GM12891 (cell line): ENCODE measurements at regions not wholly inside any gene's neighbourhood (a gene's known extent, or its start where the extent isn't known, plus 50 kb on each side); places are given as distances from the start of the nearest gene placed in this dataset.

Experiments
- POLR2A ChIP-seq: IDR thresholded peaks from 2 replicates; pipeline ENCODE4 v1.6.1; 2011; ENCODE audit warnings: low read depth, low read length, control low read depth
- POLR2AphosphoS5 ChIP-seq: IDR thresholded peaks from 2 replicates; pipeline ENCODE4 v1.6.1; 2011; ENCODE audit warnings: low read depth, low read length, control low read depth

DNA sequence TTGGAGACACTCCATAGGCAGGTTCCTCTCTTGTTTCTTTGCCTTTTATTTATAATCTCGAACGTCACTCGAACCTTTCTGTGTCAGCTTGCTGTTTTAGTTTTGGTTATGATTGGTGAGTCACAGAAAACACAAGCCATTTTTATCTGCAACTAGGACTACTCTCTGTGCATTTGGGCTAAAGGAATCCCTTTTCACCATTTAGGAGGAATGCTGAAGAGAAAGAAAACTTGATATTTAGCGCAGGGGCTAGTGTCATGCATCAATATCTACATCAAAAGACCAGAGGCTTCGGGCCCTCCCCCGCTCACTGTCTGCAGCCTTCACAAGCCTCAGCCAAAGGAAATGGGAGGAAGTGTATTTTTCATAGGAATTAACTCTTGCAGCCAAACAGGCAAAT is 507.8 kb upstream of the CITED2 start:
- TF ChIP-seq POLR2A, result no peak
- TF ChIP-seq POLR2AphosphoS5, result no peak
